ENCODE measurements at regions not wholly inside any gene's neighbourhood (a gene's known extent, or its start where the extent isn't known, plus 50 kb on each side); places are given as distances from the start of the nearest gene placed in this dataset.

- BruUV-seq (replicated peaks), result no TSS peak
Observed at GRCh38 chr9:80843028-80843427, 846.3 kb downstream of the TLE1 start.

More at GRCh38 chr9:80843028-80843427, 846.3 kb downstream of the TLE1 start:
- intact Hi-C loops (cut with micrococcal nuclease) (no loop called here), dilution Hi-C loops (cut with MboI; ENCODE audit: extremely low pct_ligation_motif_present, low sequenced_read_pairs) (no loop called here)
- ChIA-PET POLR2A (no interaction called here), CTCF (no interaction called here)
- Histone ChIP-seq H2AFZ (ENCODE audit: low read depth, low read length) (no peak overlapping the region), H3K4me1 (ENCODE audit: control insufficient read depth, extremely low read depth, insufficient read depth, low read length) (no peaks in the 10 kb centered on the region), H4K20me1 (replicated peaks; ENCODE audit: control insufficient read depth, extremely low read depth, insufficient read depth, low read length) (no peaks in the 10 kb centered on the region), H3K4me3 (replicated peaks in 1 of 3; ENCODE audit: insufficient read depth in 1 of 3, low read depth in 1 of 3, low read length in 3 of 3) (no peak overlapping the region), H3K9me3 (replicated peaks; ENCODE audit: control insufficient read depth, insufficient read depth, low read length) (no peaks in the 10 kb centered on the region), H3K4me2 (ENCODE audit: insufficient read depth, low read length) (no peak overlapping the region), H3K9me1 (replicated peaks; ENCODE audit: control insufficient read depth, extremely low read depth, insufficient read depth, low read length) (no peaks in the 10 kb centered on the region), H3K79me2 (ENCODE audit: control insufficient read depth, insufficient read depth, low read length) (no peaks in the 10 kb centered on the region), H3K36me3 (ENCODE audit: control insufficient read depth in 2 of 2, extremely low read depth in 1 of 2, insufficient read depth in 2 of 2, low read length in 2 of 2) (no peaks in the 10 kb centered on the region), H3K9ac (replicated peaks; ENCODE audit: extremely low read depth, insufficient read depth, low read length) (no peak overlapping the region), H3K27me3 (ENCODE audit: control insufficient read depth in 2 of 2, insufficient read depth in 2 of 2, low read length in 2 of 2) (no peaks in the 10 kb centered on the region), H3K27ac (ENCODE audit: insufficient read depth, low read depth, low read length) (no peak overlapping the region)
- DNase-seq (ENCODE audit: low read depth, low spot score), result no peak
- no peak for TF ChIP-seq POLR2AphosphoS5 (IDR thresholded peaks at IDR 0.05; ENCODE audit: insufficient read depth, low read depth, low read length)
- no peak for TF ChIP-seq GATA2 (IDR thresholded peaks at IDR 0.05; ENCODE audit: insufficient read depth, insufficient read length, low read depth, low read length)
- no peak for TF ChIP-seq MYC (IDR thresholded peaks at IDR 0.05; ENCODE audit: low read depth, low read length)
- TF ChIP-seq JUN (IDR thresholded peaks at IDR 0.05; ENCODE audit: borderline replicate concordance, insufficient read depth, insufficient read length, low read depth), result no peak
- TF ChIP-seq POLR2A (IDR thresholded peaks at IDR 0.05; ENCODE audit: low read depth, low read length), result no peak
- TF ChIP-seq FOS (IDR thresholded peaks at IDR 0.05; ENCODE audit: borderline replicate concordance, insufficient read depth, low read length), result no peak
- TF ChIP-seq MAX (IDR thresholded peaks at IDR 0.05; ENCODE audit: insufficient read depth, insufficient read length), result no peak
- no peak for TF ChIP-seq CTCF (IDR thresholded peaks at IDR 0.05; ENCODE audit: extremely low read depth in 1 of 2, insufficient read depth in 1 of 2, low read depth in 1 of 2, low read length in 2 of 2)
- TF ChIP-seq EZH2 (IDR thresholded peaks at IDR 0.05; ENCODE audit: borderline replicate concordance, low read depth, low read length, severe bottlenecking), result no peak
- no peak for FAIRE-seq
